H9 (cell line): ENCODE measurements at regions not wholly inside any gene's neighbourhood (a gene's known extent, or its start where the extent isn't known, plus 50 kb on each side); places are given as distances from the start of the nearest gene placed in this dataset.

Experiments
- DNase-seq: peaks from one replicate; pipeline ENCODE4 v3.0.0-alpha.2; 2017
- H2AFZ ChIP-seq: one replicate; pipeline ENCODE4 v1.6.1; 2013; ENCODE audit warnings: mild to moderate bottlenecking, low read length, control low read depth, moderate library complexity
- H2AK5ac ChIP-seq: 2 replicates; pipeline ENCODE4 v1.6.1; 2013; ENCODE audit warnings: low read length, control low read depth, mixed read lengths; ENCODE audit not compliant: insufficient read length
- H2BK120ac ChIP-seq: one replicate; pipeline ENCODE4 v1.6.1; 2013; ENCODE audit warnings: low read depth, mild to moderate bottlenecking, low read length, control low read depth, inconsistent platforms; ENCODE audit not compliant: poor library complexity, severe bottlenecking
- H2BK12ac ChIP-seq: 2 replicates; pipeline ENCODE4 v1.6.1; 2013; ENCODE audit warnings: low read length, control low read depth, mixed read lengths, low read depth; ENCODE audit not compliant: insufficient read length
- H2BK15ac ChIP-seq: 2 replicates; pipeline ENCODE4 v1.6.1; 2013; ENCODE audit warnings: low read depth, low read length, control low read depth
- H2BK20ac ChIP-seq: one replicate; pipeline ENCODE4 v1.6.1; 2013; ENCODE audit warnings: low read depth, mild to moderate bottlenecking, low read length, control low read depth, inconsistent platforms; ENCODE audit not compliant: poor library complexity, severe bottlenecking
- H2BK5ac ChIP-seq: 2 replicates; pipeline ENCODE4 v1.6.1; 2013; ENCODE audit warnings: low read length, control low read depth, mixed read lengths; ENCODE audit not compliant: insufficient read length
- H3K14ac ChIP-seq: 2 replicates; pipeline ENCODE4 v1.6.1; 2013; ENCODE audit warnings: low read length, control low read depth; ENCODE audit not compliant: insufficient read depth
- H3K18ac ChIP-seq: 2 replicates; pipeline ENCODE4 v1.6.1; 2013; ENCODE audit warnings: low read depth, mild to moderate bottlenecking, mixed read lengths, low read length, control low read depth; ENCODE audit not compliant: insufficient read length
- H3K23ac ChIP-seq: 2 replicates; pipeline ENCODE4 v1.6.1; 2013; ENCODE audit warnings: low read length, control low read depth, mixed read lengths, low read depth; ENCODE audit not compliant: insufficient read length
- H3K23me2 ChIP-seq: 2 replicates; pipeline ENCODE4 v1.6.1; 2013; ENCODE audit warnings: low read depth, mild to moderate bottlenecking, mixed read lengths, low read length, control low read depth; ENCODE audit not compliant: insufficient read length, poor library complexity, severe bottlenecking
- H3K27ac ChIP-seq: 2 replicates; pipeline ENCODE4 v1.5.1; 2013; ENCODE audit warnings: low read length, control low read depth, mixed read lengths, low read depth; ENCODE audit not compliant: insufficient read length
- H3K27me3 ChIP-seq: 2 replicates; pipeline ENCODE4 v1.6.1; 2013; ENCODE audit warnings: low read length, control low read depth, inconsistent platforms; ENCODE audit not compliant: insufficient read depth
- H3K4ac ChIP-seq: 2 replicates; pipeline ENCODE4 v1.6.1; 2013; ENCODE audit warnings: low read depth, mild to moderate bottlenecking, control low read depth, inconsistent platforms, low read length, moderate library complexity
- H3K4me1 ChIP-seq: 2 replicates; pipeline ENCODE4 v1.6.1; 2013; ENCODE audit warnings: low read length, control low read depth, inconsistent platforms; ENCODE audit not compliant: insufficient read depth
- H3K4me2 ChIP-seq: 2 replicates; pipeline ENCODE4 v1.6.1; 2013; ENCODE audit warnings: low read length, control low read depth, mixed read lengths; ENCODE audit not compliant: insufficient read length, insufficient read depth
- H3K56ac ChIP-seq: 2 replicates; pipeline ENCODE4 v1.6.1; 2013; ENCODE audit warnings: low read depth, mild to moderate bottlenecking, mixed read lengths, low read length, control low read depth; ENCODE audit not compliant: insufficient read length
- H3K79me1 ChIP-seq: 2 replicates; pipeline ENCODE4 v1.6.1; 2013; ENCODE audit warnings: low read depth, mild to moderate bottlenecking, moderate library complexity, low read length, control low read depth, inconsistent platforms; ENCODE audit not compliant: insufficient read depth, poor library complexity, severe bottlenecking
- H3K79me2 ChIP-seq: 2 replicates; pipeline ENCODE4 v1.6.1; 2013; ENCODE audit warnings: low read length, control low read depth, inconsistent platforms; ENCODE audit not compliant: insufficient read depth
- H3K9ac ChIP-seq: 2 replicates; pipeline ENCODE4 v1.6.1; 2013; ENCODE audit warnings: low read length, control low read depth, mixed read lengths; ENCODE audit not compliant: insufficient read length; ENCODE audit errors: extremely low read depth
- H3K9me3 ChIP-seq: one replicate; pipeline ENCODE4 v1.6.1; 2013; ENCODE audit warnings: low read depth, low read length, inconsistent platforms; ENCODE audit not compliant: control insufficient read depth
- H3T11ph ChIP-seq: one replicate; pipeline ENCODE4 v1.6.1; 2013; ENCODE audit warnings: mild to moderate bottlenecking, low read length, control low read depth, inconsistent platforms
- H4K20me1 ChIP-seq: one replicate; pipeline ENCODE4 v1.6.1; 2013; ENCODE audit not compliant: control insufficient read depth, insufficient read length, insufficient read depth
- H4K5ac ChIP-seq: 2 replicates; pipeline ENCODE4 v1.6.1; 2013; ENCODE audit warnings: low read depth, mild to moderate bottlenecking, mixed read lengths, low read length, control low read depth; ENCODE audit not compliant: insufficient read length
- H4K8ac ChIP-seq: replicated peaks from 2 replicates; pipeline ENCODE4 v1.6.1; 2013; ENCODE audit warnings: low read length, control low read depth, mixed read lengths, low read depth; ENCODE audit not compliant: insufficient read length
- H4K91ac ChIP-seq: 2 replicates; pipeline ENCODE4 v1.6.1; 2013; ENCODE audit warnings: low read depth, mild to moderate bottlenecking, moderate library complexity, mixed read lengths, low read length, control low read depth; ENCODE audit not compliant: insufficient read length
- H3K27ac Mint-ChIP-seq, 3 experiments: 2 replicates in 2 of 3; 3 replicates in 1 of 3; pipeline ENCODE4 v1.8.0; 2020 to 2021; ENCODE audit warnings: mixed read lengths in 3 of 3, mild to moderate bottlenecking in 1 of 3, moderate library complexity in 1 of 3
- H3K27me3 Mint-ChIP-seq: 2 replicates; pipeline ENCODE4 v1.8.0; 2021; ENCODE audit warnings: low read depth, mild to moderate bottlenecking, moderate library complexity, mixed read lengths
- H3K36me3 Mint-ChIP-seq, 3 experiments: 2 replicates in 2 of 3; 3 replicates in 1 of 3; pipeline ENCODE4 v1.8.0; 2020 to 2021; ENCODE audit warnings: low read depth in 3 of 3, mixed read lengths in 3 of 3; ENCODE audit not compliant: insufficient read depth in 1 of 3
- H3K4me1 Mint-ChIP-seq, 2 experiments: 2 replicates each; pipeline ENCODE4 v1.8.0; 2020; ENCODE audit warnings: mixed read lengths in 2 of 2
- H3K4me3 Mint-ChIP-seq, 2 experiments: 2 replicates in 1 of 2; 3 replicates in 1 of 2; pipeline ENCODE4 v1.8.0; 2020 to 2021; ENCODE audit warnings: mild to moderate bottlenecking in 2 of 2, mixed read lengths in 2 of 2, moderate library complexity in 1 of 2
- H3K9me3 Mint-ChIP-seq, 2 experiments: 2 replicates in 1 of 2; 3 replicates in 1 of 2; pipeline ENCODE4 v1.8.0; 2020; ENCODE audit warnings: mild to moderate bottlenecking in 2 of 2, mixed read lengths in 2 of 2, moderate library complexity in 1 of 2
- WGBS: extraction: QIAGEN DNeasy Blood & Tissue Kit; methylation state at CpG from one replicate; pipeline ENCODE4 v1.1.7; 2013; ENCODE audit warnings: missing lambda C conversion rate, low lambda C conversion rate, mixed read lengths; ENCODE audit not compliant: insufficient read length; ENCODE audit errors: extremely low coverage; 5-methylcytosine and 5-hydroxymethylcytosine counted together
- TF ChIP-seq, protein P1 (sequence below): fragments of 200-600 bp; sonication (generic); conservative IDR thresholded peaks from 3 replicates; pipeline ENCODE4 v1.8.0; 2021; ENCODE audit warnings: antibody characterized with exemption, mild to moderate bottlenecking

DNA sequence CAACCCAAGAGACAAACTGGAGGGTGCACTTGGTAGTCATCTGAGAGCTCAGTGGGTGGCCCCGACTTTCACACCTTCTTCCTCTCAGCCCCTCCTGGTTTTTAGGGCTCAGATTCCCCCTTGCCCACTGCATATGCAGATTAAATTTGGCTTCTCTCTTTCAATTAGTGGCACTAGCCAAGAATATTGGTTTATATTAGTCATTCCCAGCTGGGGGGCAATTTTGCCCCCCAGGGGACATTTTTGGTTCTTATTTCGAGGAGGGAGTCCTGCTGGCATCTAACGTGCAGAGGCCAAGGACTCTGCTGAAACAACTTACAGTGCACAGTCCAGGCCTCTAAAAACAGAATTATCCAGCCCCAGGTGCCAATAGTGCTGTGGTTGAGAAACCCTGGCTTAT, 216.0 kb downstream of the RPS24 start:
- WGBS = no CpG with 5 or more reads among the region's 3 CpGs
- TF ChIP-seq, protein P1, sequence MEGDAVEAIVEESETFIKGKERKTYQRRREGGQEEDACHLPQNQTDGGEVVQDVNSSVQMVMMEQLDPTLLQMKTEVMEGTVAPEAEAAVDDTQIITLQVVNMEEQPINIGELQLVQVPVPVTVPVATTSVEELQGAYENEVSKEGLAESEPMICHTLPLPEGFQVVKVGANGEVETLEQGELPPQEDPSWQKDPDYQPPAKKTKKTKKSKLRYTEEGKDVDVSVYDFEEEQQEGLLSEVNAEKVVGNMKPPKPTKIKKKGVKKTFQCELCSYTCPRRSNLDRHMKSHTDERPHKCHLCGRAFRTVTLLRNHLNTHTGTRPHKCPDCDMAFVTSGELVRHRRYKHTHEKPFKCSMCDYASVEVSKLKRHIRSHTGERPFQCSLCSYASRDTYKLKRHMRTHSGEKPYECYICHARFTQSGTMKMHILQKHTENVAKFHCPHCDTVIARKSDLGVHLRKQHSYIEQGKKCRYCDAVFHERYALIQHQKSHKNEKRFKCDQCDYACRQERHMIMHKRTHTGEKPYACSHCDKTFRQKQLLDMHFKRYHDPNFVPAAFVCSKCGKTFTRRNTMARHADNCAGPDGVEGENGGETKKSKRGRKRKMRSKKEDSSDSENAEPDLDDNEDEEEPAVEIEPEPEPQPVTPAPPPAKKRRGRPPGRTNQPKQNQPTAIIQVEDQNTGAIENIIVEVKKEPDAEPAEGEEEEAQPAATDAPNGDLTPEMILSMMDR = no peak

More for the DNA sequence above, 216.0 kb downstream of the RPS24 start:
- peaks cover 2 to 10% (median 2%) of the 10 kb centered on the region in 3 experiments; a peak in 6 of 7 replicates for H3K36me3 Mint-ChIP-seq
- no peak for DNase-seq
- no peak overlapping the region for H3K4ac ChIP-seq
- no peak overlapping the region for H3K9ac ChIP-seq
- peaks cover 7 to 9% of the 10 kb centered on the region in 2 experiments for H3K4me1 Mint-ChIP-seq
- peaks cover 3% of the 10 kb centered on the region; the same call in 1 of the 2 replicates for H3K27me3 Mint-ChIP-seq
- H3K27me3 ChIP-seq = no peaks in the 10 kb centered on the region
- H2AK5ac ChIP-seq = no peak overlapping the region
- peaks cover 9 to 10% of the 10 kb centered on the region in 2 experiments; a peak in 4 of 5 replicates for H3K9me3 Mint-ChIP-seq
- H4K5ac ChIP-seq = no peak overlapping the region
- H2BK5ac ChIP-seq = no peak overlapping the region
- H3K18ac ChIP-seq = no peak overlapping the region
- no peak overlapping the region for H3K56ac ChIP-seq
- H2BK12ac ChIP-seq = no peak overlapping the region
- H2BK15ac ChIP-seq = no peak overlapping the region
- H4K20me1 ChIP-seq = no peaks in the 10 kb centered on the region
- H2BK20ac ChIP-seq = no peak overlapping the region
- H3K27ac Mint-ChIP-seq = no peak overlapping the region
- H2BK120ac ChIP-seq = no peak overlapping the region
- H3K23ac ChIP-seq = no peak overlapping the region
- H2AFZ ChIP-seq = no peak overlapping the region
- no peaks in the 10 kb centered on the region for H3K9me3 ChIP-seq
- no peak overlapping the region for H4K8ac ChIP-seq
- no peak overlapping the region for H3K14ac ChIP-seq
- H3K79me2 ChIP-seq = no peaks in the 10 kb centered on the region
- no peak overlapping the region for H3T11ph ChIP-seq
- no peaks in the 10 kb centered on the region for H3K79me1 ChIP-seq
- no peak overlapping the region for H3K4me2 ChIP-seq
- no peak overlapping the region for H3K4me3 Mint-ChIP-seq
- H3K27ac ChIP-seq = no peak overlapping the region
- H3K23me2 ChIP-seq = no peaks in the 10 kb centered on the region
- no peak overlapping the region for H4K91ac ChIP-seq
- no peaks in the 10 kb centered on the region for H3K4me1 ChIP-seq
